Body of pancreas (tissue), 4 donors: ENCODE measurements at regions not wholly inside any gene's neighbourhood (a gene's known extent, or its start where the extent isn't known, plus 50 kb on each side); places are given as distances from the start of the nearest gene placed in this dataset.

ENCODE experiments used
- CTCF ChIP-seq, 7 experiments: fragments of 450-650 bp in 4 of 7; fragments of 200-600 bp in 3 of 7; sonication (generic) in 3 of 7; IDR thresholded peaks; one replicate each; pipeline ENCODE4 v1.5.1; 2016 to 2019; ENCODE audit warnings: antibody characterized with exemption in 7 of 7
- POLR2A ChIP-seq, 3 donors: fragments of 450-650 bp; IDR thresholded peaks; one replicate each; pipeline ENCODE4 v1.6.1; 2016; ENCODE audit warnings: antibody characterized with exemption in 3 of 3, mild to moderate bottlenecking in 2 of 3

- TF ChIP-seq CTCF (IDR thresholded peaks at IDR 0.05) (no peak), POLR2A (IDR thresholded peaks at IDR 0.05) (no peak)
These were observed 529.7 kb downstream of the IGSF11 start for GRCh38 chr3:118504906-118505305.
